SK-N-SH (cell line): ENCODE measurements at regions not wholly inside any gene's neighbourhood (a gene's known extent, or its start where the extent isn't known, plus 50 kb on each side); places are given as distances from the start of the nearest gene placed in this dataset.

Experiments
- CTCF ChIA-PET: fragments of 300-600, 350-600 bp; formaldehyde crosslinking; extraction: SDS; loops from one replicate; lab custom pipeline; 2021; lab: Yijun Ruan, JAX
- POLR2A ChIA-PET: fragments of 350-600 bp; sonication (Branson Sonifier 250); formaldehyde crosslinking; extraction: SDS; loops from one replicate; lab custom pipeline; 2020; ENCODE audit warnings: antibody characterized with exemption, inconsistent platforms; lab: Yijun Ruan, JAX
- DNase-seq: peaks from one replicate; pipeline ENCODE4 v3.0.0; 2012
- H2AFZ ChIP-seq: fragments of 200-600 bp; sonication (generic); 2 replicates; pipeline ENCODE4 v1.8.1; 2016; ENCODE audit warnings: antibody characterized with exemption, mild to moderate bottlenecking, low read depth
- H3F3A ChIP-seq: fragments of 200-600 bp; sonication (generic); replicated peaks from 2 replicates; pipeline ENCODE3; 2016; ENCODE audit warnings: antibody characterized with exemption, mild to moderate bottlenecking; ENCODE audit not compliant: insufficient read depth
- H3K27ac ChIP-seq, 2 experiments: fragments of 200-500 bp in 1 of 2; fragments of 200-600 bp in 1 of 2; sonication (Bioruptor generic) in 1 of 2; sonication (generic), shearing (Covaris generic) in 1 of 2; 2 replicates each; pipeline versions ENCODE4 v1.5.1 to v1.6.1; 2014 to 2016; ENCODE audit warnings: low read depth in 2 of 2, inconsistent platforms in 1 of 2, low read length in 1 of 2, mild to moderate bottlenecking in 1 of 2, mixed read lengths in 1 of 2
- H3K27me3 ChIP-seq: fragments of 200-600 bp; sonication (generic), shearing (Covaris generic); 2 replicates; pipeline ENCODE4 v1.6.1; 2016; ENCODE audit warnings: mixed run types; ENCODE audit not compliant: insufficient read depth
- H3K36me3 ChIP-seq, 2 experiments: fragments of 200-500 bp in 1 of 2; fragments of 200-600 bp in 1 of 2; sonication (Bioruptor generic) in 1 of 2; sonication (generic) in 1 of 2; replicated peaks in 1 of 2; 2 replicates each; pipeline versions ENCODE3 to v1.5.1; 2014 to 2016; ENCODE audit warnings: low read length in 1 of 2, mild to moderate bottlenecking in 1 of 2; ENCODE audit not compliant: insufficient read depth in 2 of 2, control insufficient read depth in 1 of 2
- H3K4me1 ChIP-seq, 2 experiments: fragments of 200-500 bp in 1 of 2; fragments of 200-600 bp in 1 of 2; sonication (Bioruptor generic) in 1 of 2; sonication (generic), shearing (Covaris generic) in 1 of 2; 2 replicates each; pipeline versions ENCODE4 v1.5.1 to v1.6.1; 2014 to 2016; ENCODE audit warnings: low read depth in 1 of 2, low read length in 1 of 2, mixed run types in 1 of 2; ENCODE audit not compliant: insufficient read depth in 2 of 2, control insufficient read depth in 1 of 2
- H3K4me2 ChIP-seq: fragments of 200-600 bp; sonication (generic), shearing (Covaris generic); 2 replicates; pipeline ENCODE4 v1.6.1; 2017; ENCODE audit warnings: mixed run types
- H3K4me3 ChIP-seq, 2 experiments: fragments of 200-500 bp in 1 of 2; fragments of 200-600 bp in 1 of 2; sonication (Bioruptor generic) in 1 of 2; sonication (generic), shearing (Covaris generic) in 1 of 2; 2 replicates each; pipeline versions ENCODE4 v1.5.1 to v1.8.1; 2014 to 2016; ENCODE audit warnings: low read depth in 2 of 2, inconsistent platforms in 1 of 2, low read length in 1 of 2, mild to moderate bottlenecking in 1 of 2, mixed read lengths in 1 of 2, moderate library complexity in 1 of 2
- H3K79me2 ChIP-seq: fragments of 200-600 bp; sonication (generic); 2 replicates; pipeline ENCODE4 v1.8.1; 2017; ENCODE audit warnings: mild to moderate bottlenecking; ENCODE audit not compliant: insufficient read depth
- H3K9ac ChIP-seq: fragments of 200-600 bp; sonication (generic); 2 replicates; pipeline ENCODE4 v1.6.1; 2017; ENCODE audit warnings: mixed run types
- H3K9me2 ChIP-seq: fragments of 200-600 bp; sonication (generic); 2 replicates; pipeline ENCODE4 v1.6.1; 2017; ENCODE audit warnings: mixed run types
- H3K9me3 ChIP-seq: fragments of 200-600 bp; sonication (generic); 2 replicates; pipeline ENCODE4 v1.6.1; 2017; ENCODE audit warnings: mixed run types, mild to moderate bottlenecking, moderate library complexity
- H4K20me1 ChIP-seq: fragments of 200-600 bp; sonication (generic); 2 replicates; pipeline ENCODE4 v1.6.1; 2017; ENCODE audit warnings: mild to moderate bottlenecking, mixed run types; ENCODE audit not compliant: insufficient read depth
- EP300 ChIP-seq, 2 experiments: IDR thresholded peaks; 2 replicates each; pipeline versions ENCODE4 v1.4.0 to v1.6.1; 2012; ENCODE audit warnings: borderline replicate concordance in 1 of 2, low read depth in 1 of 2, low read length in 1 of 2
- EZH2phosphoT487 ChIP-seq: fragments of 200-600 bp; sonication (generic); IDR thresholded peaks from 2 replicates; pipeline ENCODE4 v1.6.1; 2017; ENCODE audit warnings: low read depth, mixed run types, mild to moderate bottlenecking, antibody characterized with exemption, moderate library complexity, borderline replicate concordance
- FOXM1 ChIP-seq: IDR thresholded peaks from 2 replicates; pipeline ENCODE4 v1.4.0; 2012; ENCODE audit warnings: low read depth, mild to moderate bottlenecking
- GABPA ChIP-seq: IDR thresholded peaks from 2 replicates; pipeline ENCODE4 v1.4.0; 2012; ENCODE audit warnings: low read depth, mild to moderate bottlenecking
- GATA2 ChIP-seq: sonication (generic); formaldehyde crosslinking; IDR thresholded peaks from 2 replicates; pipeline ENCODE4 v1.5.0; 2020; ENCODE audit warnings: mild to moderate bottlenecking, missing genetic modification reagents
- MEF2A ChIP-seq: IDR thresholded peaks from 2 replicates; pipeline ENCODE4 v1.4.0; 2012; ENCODE audit warnings: low read depth, borderline replicate concordance
- MXI1 ChIP-seq: IDR thresholded peaks from 2 replicates; pipeline ENCODE4 v1.6.1; 2012; ENCODE audit warnings: mild to moderate bottlenecking, low read depth, low read length, improper control_type of control experiment
- NFIC ChIP-seq: IDR thresholded peaks from 2 replicates; pipeline ENCODE4 v1.4.0; 2012; ENCODE audit warnings: borderline replicate concordance
- PBX3 ChIP-seq: IDR thresholded peaks from 2 replicates; pipeline ENCODE4; 2012
- REST ChIP-seq: IDR thresholded peaks from 2 replicates; pipeline ENCODE4 v1.6.1; 2012; ENCODE audit warnings: mild to moderate bottlenecking, low read depth, low read length, moderate library complexity
- RXRA ChIP-seq: IDR thresholded peaks from 2 replicates; pipeline ENCODE4 v1.4.0; 2012; ENCODE audit warnings: low read depth, mild to moderate bottlenecking, borderline replicate concordance
- SMC3 ChIP-seq: IDR thresholded peaks from 2 replicates; pipeline ENCODE4 v1.6.1; 2012; ENCODE audit warnings: low read depth, low read length, improper control_type of control experiment
- USF2 ChIP-seq: fragments of 150-350 bp; IDR thresholded peaks from 2 replicates; pipeline ENCODE4 v1.6.1; 2017; ENCODE audit warnings: antibody characterized with exemption, low read length, low read depth, borderline replicate concordance
- YY1 ChIP-seq: IDR thresholded peaks from 2 replicates; pipeline ENCODE4 v1.4.0; 2012; ENCODE audit warnings: low read depth, mild to moderate bottlenecking
- WGBS: methylation state at CpG from one replicate; pipeline ENCODE4 v1.1.6; 2017; ENCODE audit warnings: low lambda C conversion rate; 5-methylcytosine and 5-hydroxymethylcytosine counted together
- TF ChIP-seq, protein P1 (sequence below): IDR thresholded peaks from 2 replicates; pipeline ENCODE4 v1.4.0; 2012; ENCODE audit warnings: low read depth, borderline replicate concordance
- TF ChIP-seq, protein P2 (sequence below): IDR thresholded peaks from 2 replicates; pipeline ENCODE4 v1.4.0; 2012; ENCODE audit warnings: low read depth, borderline replicate concordance

GRCh38 chr1:74964508-74965102 lies 169.6 kb upstream of the LHX8 start:
- ChIA-PET CTCF (interaction anchor here (1.0 kb wide), 1 partner anchor 239 kb away, joined by 3 read pairs; no protein-coding TSS in a partner anchor), POLR2A (no interaction called here)
- 5% methylated on average over 9 of the region's 9 CpGs for WGBS
- peak; percentile 56 for DNase-seq
- TF ChIP-seq MXI1 (no peak), USF2 (no peak), PBX3 (peak; percentile 8; the same call in 1 of the 2 replicates), SMC3 (no peak), YY1 (no peak), MEF2A (no peak), EP300 (IDR thresholded peaks at IDR 0.05; ENCODE audit: borderline replicate concordance in 1 of 2, low read depth in 1 of 2, low read length in 1 of 2) (0 out of 4 replicates have a peak, but pooled peaks of 1 of the 2 experiments have one; percentile 13), EZH2phosphoT487 (no peak), GATA2 (peak; percentile 33; the same call in 1 of the 2 replicates), FOXM1 (no peak), NFIC (peak; percentile 41)
- TF ChIP-seq, protein P1, sequence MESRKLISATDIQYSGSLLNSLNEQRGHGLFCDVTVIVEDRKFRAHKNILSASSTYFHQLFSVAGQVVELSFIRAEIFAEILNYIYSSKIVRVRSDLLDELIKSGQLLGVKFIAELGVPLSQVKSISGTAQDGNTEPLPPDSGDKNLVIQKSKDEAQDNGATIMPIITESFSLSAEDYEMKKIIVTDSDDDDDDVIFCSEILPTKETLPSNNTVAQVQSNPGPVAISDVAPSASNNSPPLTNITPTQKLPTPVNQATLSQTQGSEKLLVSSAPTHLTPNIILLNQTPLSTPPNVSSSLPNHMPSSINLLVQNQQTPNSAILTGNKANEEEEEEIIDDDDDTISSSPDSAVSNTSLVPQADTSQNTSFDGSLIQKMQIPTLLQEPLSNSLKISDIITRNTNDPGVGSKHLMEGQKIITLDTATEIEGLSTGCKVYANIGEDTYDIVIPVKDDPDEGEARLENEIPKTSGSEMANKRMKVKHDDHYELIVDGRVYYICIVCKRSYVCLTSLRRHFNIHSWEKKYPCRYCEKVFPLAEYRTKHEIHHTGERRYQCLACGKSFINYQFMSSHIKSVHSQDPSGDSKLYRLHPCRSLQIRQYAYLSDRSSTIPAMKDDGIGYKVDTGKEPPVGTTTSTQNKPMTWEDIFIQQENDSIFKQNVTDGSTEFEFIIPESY: no peak
- Histone ChIP-seq H4K20me1 (no peaks in the 10 kb centered on the region), H3K36me3 (no peaks in the 10 kb centered on the region), H3K27ac (no peak overlapping the region), H3K9me2 (no peaks in the 10 kb centered on the region), H3K9ac (no peak overlapping the region), H3K4me2 (0 out of 2 replicates have a peak overlapping the region, but pooled peaks have one; percentile 10), H3K4me1 (peaks cover 0 to 5% of the 10 kb centered on the region in 2 experiments; a peak in 2 of 4 replicates), H3K27me3 (no peaks in the 10 kb centered on the region), H3K79me2 (no peaks in the 10 kb centered on the region), H3F3A (no peaks in the 10 kb centered on the region), H2AFZ (no peak overlapping the region), H3K9me3 (no peaks in the 10 kb centered on the region), H3K4me3 (no peak overlapping the region)

DNA sequence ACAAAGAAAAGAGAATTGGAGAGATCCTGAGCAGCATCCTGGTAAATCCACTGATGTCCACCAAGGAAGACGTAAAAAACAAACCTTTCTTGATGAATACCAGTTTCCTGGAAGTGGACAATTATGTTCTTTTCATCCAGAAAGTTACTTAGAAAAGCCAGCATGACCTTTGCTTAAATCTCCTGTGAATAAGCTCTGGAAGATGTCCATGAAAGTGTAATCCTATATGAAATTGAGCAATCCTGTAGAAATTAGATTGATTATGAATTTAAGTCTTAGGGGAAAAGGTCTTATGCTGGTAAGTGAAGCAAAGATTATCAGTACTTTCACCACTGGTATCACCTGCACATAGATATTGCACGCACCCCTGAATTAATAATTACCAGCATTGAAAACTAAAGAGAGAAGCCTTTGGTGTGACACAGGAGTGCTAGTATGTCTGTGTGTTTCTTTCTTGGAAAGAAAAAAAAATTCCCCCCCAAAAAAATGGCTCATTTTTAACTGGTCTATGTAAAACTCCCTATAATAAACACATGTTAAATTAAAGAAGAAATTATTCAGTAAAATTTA lies 164.5 kb upstream of the LHX8 start:
- H3K27ac ChIP-seq: no peak overlapping the region
- H2AFZ ChIP-seq: no peak overlapping the region
- H4K20me1 ChIP-seq: no peaks in the 10 kb centered on the region
- POLR2A ChIA-PET: no interaction called here
- H3K4me1 ChIP-seq: peaks cover 0 to 2% of the 10 kb centered on the region in 2 experiments; a peak in 1 of 4 replicates
- H3K4me2 ChIP-seq: no peak overlapping the region
- H3K79me2 ChIP-seq: no peaks in the 10 kb centered on the region
- no peak overlapping the region for H3K4me3 ChIP-seq
- H3K36me3 ChIP-seq: no peaks in the 10 kb centered on the region
- no peaks in the 10 kb centered on the region for H3F3A ChIP-seq
- no peak for DNase-seq
- no peaks in the 10 kb centered on the region for H3K9me3 ChIP-seq
- no peaks in the 10 kb centered on the region for H3K9me2 ChIP-seq
- WGBS: 45% methylated on average over 2 of the region's 2 CpGs
- CTCF ChIA-PET: no interaction called here
- H3K9ac ChIP-seq: no peak overlapping the region
- H3K27me3 ChIP-seq: no peaks in the 10 kb centered on the region
- TF ChIP-seq GABPA: no peak
- no peak for TF ChIP-seq REST
- no peak for TF ChIP-seq NFIC
- TF ChIP-seq RXRA: no peak
- TF ChIP-seq PBX3: no peak
- TF ChIP-seq, protein P2, sequence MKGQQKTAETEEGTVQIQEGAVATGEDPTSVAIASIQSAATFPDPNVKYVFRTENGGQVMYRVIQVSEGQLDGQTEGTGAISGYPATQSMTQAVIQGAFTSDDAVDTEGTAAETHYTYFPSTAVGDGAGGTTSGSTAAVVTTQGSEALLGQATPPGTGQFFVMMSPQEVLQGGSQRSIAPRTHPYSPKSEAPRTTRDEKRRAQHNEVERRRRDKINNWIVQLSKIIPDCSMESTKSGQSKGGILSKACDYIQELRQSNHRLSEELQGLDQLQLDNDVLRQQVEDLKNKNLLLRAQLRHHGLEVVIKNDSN: no peak
- TF ChIP-seq YY1: no peak
